ENCODE measurements at regions not wholly inside any gene's neighbourhood (a gene's known extent, or its start where the extent isn't known, plus 50 kb on each side); places are given as distances from the start of the nearest gene placed in this dataset.

DNA sequence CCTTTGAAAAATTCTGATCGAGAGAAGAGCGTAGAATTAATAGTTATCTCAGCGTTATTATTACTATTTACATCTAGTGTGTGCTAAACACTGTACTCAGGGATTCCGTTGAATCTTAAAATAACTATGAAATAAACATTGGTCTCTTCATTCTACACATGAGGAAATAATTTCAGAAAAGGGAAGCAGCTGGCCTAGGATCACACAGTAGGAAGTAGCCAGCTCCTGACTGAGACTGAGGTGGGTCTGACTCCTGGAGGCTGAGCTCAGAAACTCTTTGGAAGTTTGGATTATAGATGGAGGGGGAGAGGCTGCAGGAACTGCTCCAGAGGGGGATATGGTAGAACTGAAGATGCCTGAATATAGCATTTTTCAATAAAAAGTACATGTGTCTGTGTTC is 183.9 kb upstream of the WDR11 start:
- Histone ChIP-seq H3K4me1 (ENCODE audit: control insufficient read depth, insufficient read depth, low read length) (no peaks in the 10 kb centered on the region), H3K36me3 (ENCODE audit: control insufficient read depth in 2 of 2, insufficient read depth in 2 of 2, low read length in 2 of 2) (no peaks in the 10 kb centered on the region), H3K9me3 (ENCODE audit: control insufficient read depth in 2 of 2, low read length in 2 of 2) (no peaks in the 10 kb centered on the region), H3K4me3 (ENCODE audit: low read length in 2 of 2) (no peak overlapping the region), H3K9ac (ENCODE audit: low read length in 2 of 2) (no peak overlapping the region), H3K27me3 (ENCODE audit: control insufficient read depth in 1 of 2, insufficient read depth in 2 of 2, low read length in 2 of 2) (no peaks in the 10 kb centered on the region), H3K27ac (ENCODE audit: low read length) (no peak overlapping the region)

DNA sequence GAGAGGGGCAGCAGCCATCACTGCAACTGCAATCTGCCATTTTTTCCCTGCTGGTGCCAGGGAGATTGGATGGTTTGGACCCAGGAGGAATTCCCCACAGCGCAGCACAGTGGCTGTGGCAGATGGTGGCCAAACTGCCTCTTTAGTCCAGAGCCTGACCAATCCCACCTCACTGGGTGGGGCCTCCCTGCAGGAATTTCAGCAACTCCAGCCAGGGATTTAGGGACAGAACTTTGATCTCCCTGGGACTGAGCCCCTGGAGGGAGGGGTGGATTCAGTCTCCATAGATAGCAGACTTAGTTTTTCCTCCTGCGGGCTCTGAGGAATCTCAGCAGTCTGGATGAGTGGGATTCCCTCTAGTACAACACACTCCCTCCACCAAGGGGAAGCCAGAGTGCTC is 179.7 kb upstream of the WDR11 start:
- Histone ChIP-seq H3K4me1 (ENCODE audit: control insufficient read depth, insufficient read depth, low read length) (no peaks in the 10 kb centered on the region), H3K36me3 (ENCODE audit: control insufficient read depth in 2 of 2, insufficient read depth in 2 of 2, low read length in 2 of 2) (no peaks in the 10 kb centered on the region), H3K4me3 (ENCODE audit: low read length in 2 of 2) (no peak overlapping the region), H3K27ac (ENCODE audit: low read length) (no peak overlapping the region), H3K9me3 (ENCODE audit: control insufficient read depth in 2 of 2, low read length in 2 of 2) (no peaks in the 10 kb centered on the region), H3K9ac (ENCODE audit: low read length in 2 of 2) (no peak overlapping the region), H3K27me3 (ENCODE audit: control insufficient read depth in 1 of 2, insufficient read depth in 2 of 2, low read length in 2 of 2) (no peaks in the 10 kb centered on the region)

DNA sequence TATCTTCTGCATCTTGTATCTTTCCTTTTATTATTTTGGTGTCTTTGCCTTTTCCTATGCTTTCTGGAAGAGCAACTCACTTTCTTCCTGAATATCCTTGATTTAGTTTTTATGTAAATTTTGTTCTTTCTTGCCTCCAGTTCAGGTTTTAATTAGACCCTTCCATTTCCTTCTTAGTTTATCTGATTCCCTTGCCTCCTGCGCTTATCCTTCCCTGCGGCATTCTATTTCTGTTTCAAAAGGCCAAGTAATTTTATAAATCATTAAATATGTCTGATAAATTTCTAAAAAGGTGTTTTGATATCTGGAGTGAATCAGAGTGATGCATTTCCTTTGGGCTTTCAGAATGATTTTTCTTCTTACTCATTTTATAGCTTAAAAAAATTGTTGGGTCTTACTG is 167.7 kb upstream of the WDR11 start:
- Histone ChIP-seq H3K9ac (ENCODE audit: low read length in 2 of 2) (no peak overlapping the region), H3K27me3 (ENCODE audit: control insufficient read depth in 1 of 2, insufficient read depth in 2 of 2, low read length in 2 of 2) (no peaks in the 10 kb centered on the region), H3K36me3 (ENCODE audit: control insufficient read depth in 2 of 2, insufficient read depth in 2 of 2, low read length in 2 of 2) (no peaks in the 10 kb centered on the region), H3K4me1 (ENCODE audit: control insufficient read depth, insufficient read depth, low read length) (no peaks in the 10 kb centered on the region), H3K4me3 (ENCODE audit: low read length in 2 of 2) (no peak overlapping the region), H3K9me3 (ENCODE audit: control insufficient read depth in 2 of 2, low read length in 2 of 2) (peaks cover under 1% of the 10 kb centered on the region in 2 donors), H3K27ac (ENCODE audit: low read length) (no peak overlapping the region)

DNA sequence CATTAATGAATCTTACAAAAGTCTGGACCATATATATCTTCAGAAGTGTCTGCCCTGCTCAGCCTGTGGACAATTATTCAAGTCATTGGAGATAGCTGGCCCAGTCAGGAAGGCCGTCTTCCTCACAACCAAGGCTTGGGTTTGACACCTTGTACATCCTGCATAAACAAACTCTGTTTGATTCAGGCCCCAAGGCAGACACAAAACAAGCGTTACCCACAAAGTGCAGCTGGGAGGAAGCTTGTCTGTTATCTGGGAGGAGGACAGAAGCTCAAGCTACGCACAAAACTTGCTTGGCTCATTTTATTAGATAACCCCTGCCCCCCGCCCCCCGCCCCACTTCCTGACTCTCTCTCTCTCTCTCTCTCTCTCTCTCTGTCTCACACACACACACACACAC is 166.9 kb upstream of the WDR11 start:
- Histone ChIP-seq H3K27ac (ENCODE audit: low read length) (no peak overlapping the region), H3K4me3 (ENCODE audit: low read length in 2 of 2) (no peak overlapping the region), H3K9ac (ENCODE audit: low read length in 2 of 2) (no peak overlapping the region)

DNA sequence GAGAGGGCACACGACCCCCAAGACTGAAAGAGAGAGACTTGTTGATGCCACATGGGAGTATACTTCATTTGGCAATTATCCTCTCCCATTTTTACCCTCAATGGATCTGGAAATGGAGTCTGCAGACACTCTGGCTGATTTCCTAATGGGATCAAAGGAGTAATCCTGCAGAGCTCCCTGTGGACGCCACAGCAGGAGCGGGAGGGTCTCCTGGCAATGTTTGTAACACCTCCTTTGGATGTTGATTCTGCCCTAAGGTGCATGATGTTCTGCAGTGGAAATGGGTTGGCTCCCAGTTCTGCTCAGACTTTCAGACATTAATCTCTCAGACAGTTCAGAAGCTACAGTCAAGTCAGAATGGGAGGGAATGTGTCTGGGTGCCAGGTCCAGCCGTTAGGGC is 166.0 kb upstream of the WDR11 start:
- H3K9me3 ChIP-seq (ENCODE audit: control insufficient read depth in 2 of 2, low read length in 2 of 2) = no peaks in the 10 kb centered on the region
- no peak overlapping the region for H3K4me3 ChIP-seq (ENCODE audit: low read length in 2 of 2)
- H3K27me3 ChIP-seq (ENCODE audit: control insufficient read depth in 1 of 2, insufficient read depth in 2 of 2, low read length in 2 of 2) = no peaks in the 10 kb centered on the region
- no peak overlapping the region for H3K27ac ChIP-seq (ENCODE audit: low read length)
- no peaks in the 10 kb centered on the region for H3K4me1 ChIP-seq (ENCODE audit: control insufficient read depth, insufficient read depth, low read length)
- H3K9ac ChIP-seq (ENCODE audit: low read length in 2 of 2) = no peak overlapping the region
- no peaks in the 10 kb centered on the region for H3K36me3 ChIP-seq (ENCODE audit: control insufficient read depth in 2 of 2, insufficient read depth in 2 of 2, low read length in 2 of 2)

More for the DNA sequence above, 166.9 kb upstream of the WDR11 start:
- Histone ChIP-seq H3K36me3 (ENCODE audit: control insufficient read depth in 2 of 2, insufficient read depth in 2 of 2, low read length in 2 of 2) (no peaks in the 10 kb centered on the region), H3K27me3 (ENCODE audit: control insufficient read depth in 1 of 2, insufficient read depth in 2 of 2, low read length in 2 of 2) (no peaks in the 10 kb centered on the region), H3K4me1 (ENCODE audit: control insufficient read depth, insufficient read depth, low read length) (no peaks in the 10 kb centered on the region), H3K9me3 (ENCODE audit: control insufficient read depth in 2 of 2, low read length in 2 of 2) (no peaks in the 10 kb centered on the region)

DNA sequence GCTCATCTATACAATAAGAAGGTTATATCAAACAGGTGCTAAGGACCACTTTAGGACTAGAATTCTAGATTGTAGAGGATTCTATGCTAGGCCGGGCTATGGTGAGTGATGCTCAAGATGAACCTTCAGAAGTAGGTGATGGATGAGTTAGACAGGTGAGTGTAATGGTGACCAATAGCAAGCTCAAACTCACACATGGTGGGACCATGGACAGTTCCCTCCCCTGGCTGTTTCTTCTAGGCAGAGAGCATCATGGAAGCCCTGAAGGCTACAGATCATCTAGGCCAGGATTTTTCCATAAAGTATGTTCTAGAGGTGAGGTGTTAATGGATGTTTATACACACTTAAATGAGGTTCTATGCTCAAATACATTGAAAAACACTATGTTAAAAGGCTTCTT is 162.2 kb upstream of the WDR11 start:
- Histone ChIP-seq H3K4me3 (ENCODE audit: low read length in 2 of 2) (no peak overlapping the region), H3K36me3 (ENCODE audit: control insufficient read depth in 2 of 2, insufficient read depth in 2 of 2, low read length in 2 of 2) (no peaks in the 10 kb centered on the region), H3K9me3 (ENCODE audit: control insufficient read depth in 2 of 2, low read length in 2 of 2) (peaks cover 0 to 2% of the 10 kb centered on the region in 2 donors), H3K27me3 (ENCODE audit: control insufficient read depth in 1 of 2, insufficient read depth in 2 of 2, low read length in 2 of 2) (no peaks in the 10 kb centered on the region), H3K27ac (ENCODE audit: low read length) (no peak overlapping the region), H3K4me1 (ENCODE audit: control insufficient read depth, insufficient read depth, low read length) (no peaks in the 10 kb centered on the region), H3K9ac (ENCODE audit: low read length in 2 of 2) (no peak overlapping the region)

DNA sequence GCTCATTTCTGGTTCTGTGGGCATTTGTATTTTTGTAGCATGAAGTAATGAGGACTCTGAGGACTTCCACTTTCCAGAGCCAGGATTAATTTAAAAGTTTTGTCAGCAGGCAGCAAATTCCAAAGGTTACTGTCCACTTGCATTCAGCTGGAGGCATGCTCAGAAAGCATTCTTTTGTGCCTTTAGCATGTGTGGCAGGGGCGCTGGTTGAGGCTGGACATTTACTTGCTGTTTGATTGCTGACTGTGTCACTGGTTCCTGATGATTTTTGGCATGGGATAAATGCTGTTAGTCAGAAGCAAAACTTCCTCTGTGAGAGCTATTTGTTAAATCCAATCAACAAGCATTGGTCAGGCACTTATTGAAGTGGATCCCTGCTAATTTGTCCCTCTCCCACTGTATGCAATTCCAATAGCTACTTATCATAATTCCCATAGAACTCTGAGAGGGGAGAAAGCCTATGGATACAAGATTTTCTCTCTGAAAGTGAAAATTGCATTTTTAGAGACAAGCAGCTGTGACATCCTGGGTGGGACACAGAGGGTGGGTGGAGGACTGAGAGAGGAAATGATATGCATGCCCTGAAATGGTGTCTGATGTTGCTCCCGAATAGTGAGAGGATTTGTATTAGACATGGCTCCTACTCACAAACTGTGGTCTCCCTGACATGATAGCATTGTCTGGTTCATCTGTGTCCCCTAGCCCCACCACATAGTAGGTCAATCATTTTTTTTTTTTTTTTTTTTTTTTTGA is 161.2 kb upstream of the WDR11 start:
- no peak overlapping the region for H3K27ac ChIP-seq (ENCODE audit: low read length)
- no peaks in the 10 kb centered on the region for H3K36me3 ChIP-seq (ENCODE audit: control insufficient read depth in 2 of 2, insufficient read depth in 2 of 2, low read length in 2 of 2)
- no peaks in the 10 kb centered on the region for H3K4me1 ChIP-seq (ENCODE audit: control insufficient read depth, insufficient read depth, low read length)
- H3K9ac ChIP-seq (ENCODE audit: low read length in 2 of 2) = no peak overlapping the region
- no peak overlapping the region for H3K4me3 ChIP-seq (ENCODE audit: low read length in 2 of 2)
- H3K27me3 ChIP-seq (ENCODE audit: control insufficient read depth in 1 of 2, insufficient read depth in 2 of 2, low read length in 2 of 2) = no peaks in the 10 kb centered on the region
- H3K9me3 ChIP-seq (ENCODE audit: control insufficient read depth in 2 of 2, low read length in 2 of 2) = peaks cover 0 to 2% of the 10 kb centered on the region in 2 donors

DNA sequence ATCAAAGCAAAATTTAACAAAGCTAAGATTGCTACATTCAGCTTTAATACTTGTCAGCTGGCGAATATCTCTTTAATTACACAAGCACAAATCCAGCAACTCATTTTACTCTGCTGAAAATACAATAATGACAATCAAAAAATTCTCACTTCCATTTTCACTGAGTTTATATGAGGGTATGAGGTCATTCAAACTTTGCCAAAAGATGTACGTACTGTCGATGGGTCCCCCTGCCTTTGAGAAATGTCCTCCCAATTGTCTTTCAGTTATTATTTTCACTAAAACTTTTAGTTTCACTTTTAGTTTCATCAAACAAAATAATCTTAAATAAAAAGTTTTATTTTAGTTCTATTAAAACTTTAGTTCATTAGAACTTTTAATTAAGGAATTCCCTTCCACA is 159.5 kb upstream of the WDR11 start:
- Histone ChIP-seq H3K36me3 (ENCODE audit: control insufficient read depth in 2 of 2, insufficient read depth in 2 of 2, low read length in 2 of 2) (no peaks in the 10 kb centered on the region), H3K27me3 (ENCODE audit: control insufficient read depth in 1 of 2, insufficient read depth in 2 of 2, low read length in 2 of 2) (no peaks in the 10 kb centered on the region), H3K9me3 (ENCODE audit: control insufficient read depth in 2 of 2, low read length in 2 of 2) (peaks cover 0 to 2% of the 10 kb centered on the region in 2 donors), H3K4me3 (ENCODE audit: low read length in 2 of 2) (no peak overlapping the region), H3K27ac (ENCODE audit: low read length) (no peak overlapping the region), H3K4me1 (ENCODE audit: control insufficient read depth, insufficient read depth, low read length) (no peaks in the 10 kb centered on the region), H3K9ac (ENCODE audit: low read length in 2 of 2) (no peak overlapping the region)

DNA sequence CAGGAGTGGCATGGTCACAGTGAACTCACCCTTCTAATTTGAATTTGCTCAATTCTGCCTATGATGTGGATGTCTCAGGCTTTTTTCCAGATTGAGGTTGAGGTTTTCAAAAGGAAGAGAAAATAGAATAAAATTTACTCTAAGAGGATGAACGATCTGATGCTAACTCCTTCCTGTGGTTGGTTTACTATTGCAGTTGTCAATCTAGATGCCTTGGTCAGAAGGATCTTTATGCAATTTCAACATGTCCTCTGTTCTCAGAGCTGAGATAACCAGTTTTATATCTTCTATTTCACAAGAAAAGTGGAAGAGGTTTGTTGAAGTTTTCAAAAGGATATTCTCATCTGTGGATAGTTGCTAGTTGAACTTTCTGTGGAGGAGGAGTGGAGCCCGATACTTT is 150.7 kb upstream of the WDR11 start:
- no peak overlapping the region for H3K9ac ChIP-seq (ENCODE audit: low read length in 2 of 2)
- H3K4me1 ChIP-seq (ENCODE audit: control insufficient read depth, insufficient read depth, low read length) = no peaks in the 10 kb centered on the region
- H3K27ac ChIP-seq (ENCODE audit: low read length) = no peak overlapping the region
- no peak overlapping the region for H3K4me3 ChIP-seq (ENCODE audit: low read length in 2 of 2)
- H3K9me3 ChIP-seq (ENCODE audit: control insufficient read depth in 2 of 2, low read length in 2 of 2) = peaks cover 0 to 8% of the 10 kb centered on the region in 2 donors
- no peaks in the 10 kb centered on the region for H3K36me3 ChIP-seq (ENCODE audit: control insufficient read depth in 2 of 2, insufficient read depth in 2 of 2, low read length in 2 of 2)
- no peaks in the 10 kb centered on the region for H3K27me3 ChIP-seq (ENCODE audit: control insufficient read depth in 1 of 2, insufficient read depth in 2 of 2, low read length in 2 of 2)

DNA sequence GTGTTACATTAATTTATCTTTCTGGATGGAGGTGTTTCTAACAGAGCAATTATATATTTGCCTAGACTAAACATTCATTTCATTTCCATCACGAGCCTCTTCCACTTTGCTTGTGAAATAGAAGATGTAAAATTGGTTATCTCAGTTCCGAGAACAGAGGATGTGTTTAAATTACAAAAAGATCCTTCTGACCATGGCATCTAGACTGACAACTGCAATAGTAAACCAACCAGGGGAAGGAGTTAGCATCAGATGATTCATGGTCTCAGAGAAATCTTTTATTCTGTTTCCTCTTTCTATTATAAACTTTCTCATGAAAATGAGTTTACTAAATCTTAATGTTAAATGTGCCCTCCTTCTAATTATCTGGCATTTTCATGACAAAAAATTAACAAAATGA is 149.8 kb upstream of the WDR11 start:
- no peak overlapping the region for H3K27ac ChIP-seq (ENCODE audit: low read length)
- peaks cover 0 to 8% of the 10 kb centered on the region in 2 donors for H3K9me3 ChIP-seq (ENCODE audit: control insufficient read depth in 2 of 2, low read length in 2 of 2)
- H3K27me3 ChIP-seq (ENCODE audit: control insufficient read depth in 1 of 2, insufficient read depth in 2 of 2, low read length in 2 of 2) = no peaks in the 10 kb centered on the region
- no peaks in the 10 kb centered on the region for H3K4me1 ChIP-seq (ENCODE audit: control insufficient read depth, insufficient read depth, low read length)
- H3K4me3 ChIP-seq (ENCODE audit: low read length in 2 of 2) = no peak overlapping the region
- no peak overlapping the region for H3K9ac ChIP-seq (ENCODE audit: low read length in 2 of 2)
- H3K36me3 ChIP-seq (ENCODE audit: control insufficient read depth in 2 of 2, insufficient read depth in 2 of 2, low read length in 2 of 2) = no peaks in the 10 kb centered on the region

DNA sequence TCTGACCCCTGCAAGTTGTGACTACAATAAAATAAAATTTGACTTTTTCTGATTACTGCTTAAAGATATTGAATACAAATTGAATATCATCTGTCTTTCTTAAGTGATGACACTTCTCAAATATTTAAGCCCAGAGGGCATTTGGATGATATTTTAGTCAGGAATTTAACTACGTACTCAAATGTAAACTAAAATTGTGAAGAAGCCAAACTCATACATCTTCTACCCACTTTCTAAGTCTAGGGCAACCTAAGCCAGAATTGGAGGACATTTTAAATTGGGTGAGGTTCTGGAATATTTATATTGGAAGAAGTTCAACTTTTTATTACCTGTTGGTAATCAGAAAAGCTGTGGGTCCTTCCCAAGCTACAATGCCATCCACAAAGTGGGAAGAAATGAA is 149.1 kb upstream of the WDR11 start:
- peaks cover 0 to 8% of the 10 kb centered on the region in 2 donors for H3K9me3 ChIP-seq (ENCODE audit: control insufficient read depth in 2 of 2, low read length in 2 of 2)
- no peak overlapping the region for H3K27ac ChIP-seq (ENCODE audit: low read length)
- no peaks in the 10 kb centered on the region for H3K27me3 ChIP-seq (ENCODE audit: control insufficient read depth in 1 of 2, insufficient read depth in 2 of 2, low read length in 2 of 2)
- no peak overlapping the region for H3K4me3 ChIP-seq (ENCODE audit: low read length in 2 of 2)
- no peaks in the 10 kb centered on the region for H3K36me3 ChIP-seq (ENCODE audit: control insufficient read depth in 2 of 2, insufficient read depth in 2 of 2, low read length in 2 of 2)
- H3K4me1 ChIP-seq (ENCODE audit: control insufficient read depth, insufficient read depth, low read length) = no peaks in the 10 kb centered on the region
- H3K9ac ChIP-seq (ENCODE audit: low read length in 2 of 2) = no peak overlapping the region
